ENCODE measurements at regions not wholly inside any gene's neighbourhood (a gene's known extent, or its start where the extent isn't known, plus 50 kb on each side); places are given as distances from the start of the nearest gene placed in this dataset.

- no peak for DNase-seq (ENCODE audit: low spot score)
These were observed 211.2 kb upstream of the RSPO3 start for GRCh38 chr6:126907312-126907711.

- DNase-seq (ENCODE audit: low spot score): no peak
These were observed 210.5 kb upstream of the RSPO3 start for GRCh38 chr6:126907996-126908395.

GRCh38 chr6:126909493-126909892 lies 209.0 kb upstream of the RSPO3 start:
- no peak for DNase-seq (ENCODE audit: low spot score)

- DNase-seq (ENCODE audit: low spot score): no peak
These were observed 204.8 kb upstream of the RSPO3 start for GRCh38 chr6:126913651-126914050.

- no peak for DNase-seq (ENCODE audit: low spot score)
These were observed 204.3 kb upstream of the RSPO3 start for GRCh38 chr6:126914172-126914571.

- DNase-seq (ENCODE audit: low spot score): no peak
These were observed 203.7 kb upstream of the RSPO3 start for GRCh38 chr6:126914801-126915200.

GRCh38 chr6:126919947-126920346 lies 198.5 kb upstream of the RSPO3 start:
- no peak for DNase-seq (ENCODE audit: low spot score)

GRCh38 chr6:126923807-126924206 lies 194.7 kb upstream of the RSPO3 start:
- DNase-seq (ENCODE audit: low spot score): no peak

- no peak for DNase-seq (ENCODE audit: low spot score)
These were observed 191.5 kb upstream of the RSPO3 start for GRCh38 chr6:126926926-126927325.

GRCh38 chr6:126927841-126928240 lies 190.6 kb upstream of the RSPO3 start:
- DNase-seq (ENCODE audit: low spot score): no peak

- DNase-seq (ENCODE audit: low spot score): no peak
These were observed 181.0 kb upstream of the RSPO3 start for GRCh38 chr6:126937426-126937825.

GRCh38 chr6:126939784-126940183 lies 178.7 kb upstream of the RSPO3 start:
- no peak for DNase-seq (ENCODE audit: low spot score)

- DNase-seq (ENCODE audit: low spot score): no peak
These were observed 176.7 kb upstream of the RSPO3 start for GRCh38 chr6:126941751-126942150.

GRCh38 chr6:126944512-126944911 lies 174.0 kb upstream of the RSPO3 start:
- no peak for DNase-seq (ENCODE audit: low spot score)

- DNase-seq (ENCODE audit: low spot score): no peak
These were observed 173.3 kb upstream of the RSPO3 start for GRCh38 chr6:126945150-126945685.

- no peak for DNase-seq (ENCODE audit: low spot score)
These were observed 172.6 kb upstream of the RSPO3 start for GRCh38 chr6:126945812-126946360.

- DNase-seq (ENCODE audit: low spot score): no peak
These were observed 171.4 kb upstream of the RSPO3 start for GRCh38 chr6:126947070-126947469.

- no peak for DNase-seq (ENCODE audit: low spot score)
These were observed 168.7 kb upstream of the RSPO3 start for GRCh38 chr6:126949786-126950185.

GRCh38 chr6:126955621-126956020 lies 162.8 kb upstream of the RSPO3 start:
- DNase-seq (ENCODE audit: low spot score): no peak

GRCh38 chr6:126957721-126958120 lies 160.8 kb upstream of the RSPO3 start:
- DNase-seq (ENCODE audit: low spot score): no peak

GRCh38 chr6:126959765-126960164 lies 158.7 kb upstream of the RSPO3 start:
- no peak for DNase-seq (ENCODE audit: low spot score)

GRCh38 chr6:126963077-126963809 lies 155.2 kb upstream of the RSPO3 start:
- no peak for DNase-seq (ENCODE audit: low spot score)

GRCh38 chr6:126967296-126968005 lies 151.0 kb upstream of the RSPO3 start:
- DNase-seq (ENCODE audit: low spot score): no peak
